ENCODE measurements at regions not wholly inside any gene's neighbourhood (a gene's known extent, or its start where the extent isn't known, plus 50 kb on each side); places are given as distances from the start of the nearest gene placed in this dataset.
"Not testable (repeated sequence)": the region's sequence is repeated elsewhere in the genome, so short reads cannot be mapped to it uniquely, and the experiment has no call there.

DNA sequence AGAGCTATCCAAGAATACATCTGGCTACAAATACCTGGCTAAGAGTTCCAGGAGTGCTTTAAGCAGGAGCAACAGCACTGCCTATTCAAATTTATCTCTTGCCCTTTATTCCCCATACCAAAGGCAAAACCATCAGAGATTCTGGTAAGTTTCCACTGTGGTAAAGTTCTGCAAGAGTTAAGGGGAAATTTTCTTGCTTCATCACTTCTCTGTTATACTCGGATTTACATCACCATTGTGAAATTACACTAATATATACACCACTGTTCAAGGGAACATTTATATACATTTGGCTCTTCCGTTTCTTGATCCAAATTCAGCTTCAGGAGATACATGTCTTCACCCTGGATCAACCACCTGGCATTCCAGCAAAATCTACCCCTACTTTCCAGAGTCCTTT is 70.8 kb upstream of the PTPN13 start:
- H3K9me3 ChIP-seq (ENCODE audit: control insufficient read depth, low read depth, low read length): peaks cover 9% of the 10 kb centered on the region
- no peaks in the 10 kb centered on the region for H3K36me3 ChIP-seq (ENCODE audit: control insufficient read depth, insufficient read depth, low read length)
- no peaks in the 10 kb centered on the region for H3K4me1 ChIP-seq (ENCODE audit: control insufficient read depth, insufficient read depth, low read length)
- H3K27me3 ChIP-seq (ENCODE audit: control insufficient read depth, insufficient read depth, low read length): no peaks in the 10 kb centered on the region
- no peak overlapping the region for H3K27ac ChIP-seq (ENCODE audit: low read length)
- no peak overlapping the region for H3K4me3 ChIP-seq (ENCODE audit: low read length)
- 100% methylated on average over 1 of the region's 2 CpGs for WGBS (ENCODE audit: insufficient coverage, low lambda C conversion rate)
- DNase-seq: no peak

DNA sequence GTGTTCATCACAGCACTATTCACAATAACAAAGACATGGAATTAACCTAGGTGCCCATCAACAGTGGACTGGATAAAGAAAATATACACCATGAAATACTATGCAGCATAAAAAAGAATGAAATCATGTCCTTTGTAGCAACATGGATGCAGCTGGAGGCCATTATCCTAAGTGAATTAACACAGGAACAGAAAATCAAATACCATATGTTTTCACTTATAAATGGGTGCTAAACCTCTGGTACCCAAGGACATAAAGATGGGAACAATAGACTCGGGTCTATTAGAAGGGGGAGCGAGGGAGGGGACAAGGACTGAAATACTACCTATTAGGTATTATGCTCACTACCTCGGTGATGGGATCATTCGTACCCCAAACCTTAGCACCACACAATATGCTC is 66.4 kb upstream of the PTPN13 start:
- DNase-seq; H3K9me3 ChIP-seq (ENCODE audit: control insufficient read depth, low read depth, low read length); H3K36me3 ChIP-seq (ENCODE audit: control insufficient read depth, insufficient read depth, low read length); H3K27ac ChIP-seq (ENCODE audit: low read length); H3K4me1 ChIP-seq (ENCODE audit: control insufficient read depth, insufficient read depth, low read length); H3K27me3 ChIP-seq (ENCODE audit: control insufficient read depth, insufficient read depth, low read length); H3K4me3 ChIP-seq (ENCODE audit: low read length): not testable (repeated sequence)
- WGBS (ENCODE audit: insufficient coverage, low lambda C conversion rate): no CpG with 5 or more reads among the region's 4 CpGs

DNA sequence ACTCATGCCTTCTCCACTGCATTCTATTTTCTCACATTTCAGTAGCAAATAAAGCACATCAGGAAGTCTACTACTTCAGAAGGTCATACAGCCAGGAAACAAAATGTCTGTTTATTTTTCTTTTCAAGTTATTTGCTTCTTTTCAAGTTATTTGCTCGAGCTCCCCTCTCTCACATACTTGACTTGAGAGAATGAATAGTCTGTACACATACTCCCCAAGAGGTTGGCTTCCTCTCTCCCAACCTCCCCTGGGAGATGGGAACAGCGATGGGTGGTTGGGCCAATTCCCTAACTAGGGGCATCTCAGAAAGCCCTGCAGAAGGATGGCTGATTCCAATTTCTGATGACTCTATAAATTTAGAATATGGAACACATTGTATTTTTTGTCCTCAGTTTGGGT is 64.7 kb upstream of the PTPN13 start:
- Histone ChIP-seq H3K4me1 (ENCODE audit: control insufficient read depth, insufficient read depth, low read length) (no peaks in the 10 kb centered on the region), H3K4me3 (ENCODE audit: low read length) (no peak overlapping the region), H3K36me3 (ENCODE audit: control insufficient read depth, insufficient read depth, low read length) (no peaks in the 10 kb centered on the region), H3K27me3 (ENCODE audit: control insufficient read depth, insufficient read depth, low read length) (no peaks in the 10 kb centered on the region), H3K9me3 (ENCODE audit: control insufficient read depth, low read depth, low read length) (no peaks in the 10 kb centered on the region), H3K27ac (ENCODE audit: low read length) (no peak overlapping the region)
- WGBS (ENCODE audit: insufficient coverage, low lambda C conversion rate): 40% methylated on average over 1 of the region's 2 CpGs
- no peak for DNase-seq

DNA sequence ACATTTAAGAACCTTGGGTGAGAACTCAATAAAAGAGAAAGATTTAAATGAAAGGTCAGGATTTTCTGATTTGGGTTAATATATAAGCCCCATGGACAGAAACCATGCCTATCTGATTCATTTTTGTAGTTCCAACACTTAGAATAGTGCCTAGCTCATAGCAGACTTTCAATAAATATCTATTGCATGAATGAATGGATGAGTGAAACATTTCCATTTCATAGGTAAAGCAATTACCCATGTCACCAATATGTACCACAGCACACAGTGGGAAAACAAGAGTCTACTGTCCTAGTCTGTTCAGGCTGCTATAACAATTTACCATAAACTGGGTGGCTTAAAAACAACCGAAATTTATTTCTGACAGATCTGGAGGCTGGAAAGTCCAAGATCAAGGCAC is 63.9 kb upstream of the PTPN13 start:
- H3K9me3 ChIP-seq (ENCODE audit: control insufficient read depth, low read depth, low read length): no peaks in the 10 kb centered on the region
- H3K36me3 ChIP-seq (ENCODE audit: control insufficient read depth, insufficient read depth, low read length): no peaks in the 10 kb centered on the region
- WGBS (ENCODE audit: insufficient coverage, low lambda C conversion rate): no CpG with 5 or more reads among the region's 1 CpG
- no peak overlapping the region for H3K27ac ChIP-seq (ENCODE audit: low read length)
- no peaks in the 10 kb centered on the region for H3K4me1 ChIP-seq (ENCODE audit: control insufficient read depth, insufficient read depth, low read length)
- no peaks in the 10 kb centered on the region for H3K27me3 ChIP-seq (ENCODE audit: control insufficient read depth, insufficient read depth, low read length)
- no peak for DNase-seq
- H3K4me3 ChIP-seq (ENCODE audit: low read length): no peak overlapping the region

DNA sequence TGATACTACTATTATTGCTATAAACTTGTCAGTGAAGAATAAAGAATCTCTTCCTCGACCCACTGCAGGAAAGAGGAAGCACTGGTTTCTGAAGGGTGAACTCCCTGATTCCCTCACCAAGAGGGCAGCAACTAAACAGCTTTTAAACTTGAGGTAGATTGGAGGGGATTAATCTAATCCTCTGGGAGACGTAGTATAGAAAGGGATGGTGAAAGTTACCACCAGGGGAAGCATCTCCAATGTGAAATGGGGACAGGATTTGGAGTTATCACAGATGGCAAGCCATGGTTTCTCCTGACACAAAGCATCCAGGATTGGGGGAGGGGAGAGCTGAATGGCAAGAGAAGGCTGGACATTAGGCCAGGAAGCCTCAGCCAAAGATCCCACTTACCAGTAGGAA is 62.7 kb upstream of the PTPN13 start:
- Histone ChIP-seq H3K9me3 (ENCODE audit: control insufficient read depth, low read depth, low read length) (no peaks in the 10 kb centered on the region), H3K27ac (ENCODE audit: low read length) (no peak overlapping the region), H3K4me3 (ENCODE audit: low read length) (no peak overlapping the region), H3K36me3 (ENCODE audit: control insufficient read depth, insufficient read depth, low read length) (no peaks in the 10 kb centered on the region), H3K27me3 (ENCODE audit: control insufficient read depth, insufficient read depth, low read length) (no peaks in the 10 kb centered on the region), H3K4me1 (ENCODE audit: control insufficient read depth, insufficient read depth, low read length) (no peaks in the 10 kb centered on the region)
- WGBS (ENCODE audit: insufficient coverage, low lambda C conversion rate): no CpG with 5 or more reads among the region's 2 CpGs
- no peak for DNase-seq

DNA sequence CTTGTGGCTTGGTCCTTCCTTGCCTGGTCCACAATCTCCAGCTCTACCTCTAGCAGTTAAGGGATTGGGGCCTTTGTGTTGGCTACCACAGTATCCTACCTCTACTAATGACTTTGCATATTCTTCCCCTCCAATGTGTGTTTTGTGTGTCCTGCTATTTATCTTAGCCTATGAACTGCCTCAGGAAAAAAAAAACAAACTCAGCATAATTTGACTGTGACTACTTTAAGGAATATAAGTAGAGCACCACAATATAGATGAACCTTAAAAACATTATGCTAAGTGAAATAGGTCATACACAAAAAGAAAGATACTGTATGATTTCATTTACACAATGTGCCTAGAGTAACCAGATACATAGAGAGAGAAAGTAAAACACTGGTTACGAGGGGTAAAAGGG is 61.3 kb upstream of the PTPN13 start:
- Histone ChIP-seq H3K4me1 (ENCODE audit: control insufficient read depth, insufficient read depth, low read length) (no peaks in the 10 kb centered on the region), H3K4me3 (ENCODE audit: low read length) (no peak overlapping the region), H3K9me3 (ENCODE audit: control insufficient read depth, low read depth, low read length) (no peaks in the 10 kb centered on the region), H3K27ac (ENCODE audit: low read length) (no peak overlapping the region), H3K36me3 (ENCODE audit: control insufficient read depth, insufficient read depth, low read length) (no peaks in the 10 kb centered on the region), H3K27me3 (ENCODE audit: control insufficient read depth, insufficient read depth, low read length) (no peaks in the 10 kb centered on the region)
- DNase-seq: no peak
- WGBS (ENCODE audit: insufficient coverage, low lambda C conversion rate): 89% methylated on average over 1 of the region's 1 CpG

DNA sequence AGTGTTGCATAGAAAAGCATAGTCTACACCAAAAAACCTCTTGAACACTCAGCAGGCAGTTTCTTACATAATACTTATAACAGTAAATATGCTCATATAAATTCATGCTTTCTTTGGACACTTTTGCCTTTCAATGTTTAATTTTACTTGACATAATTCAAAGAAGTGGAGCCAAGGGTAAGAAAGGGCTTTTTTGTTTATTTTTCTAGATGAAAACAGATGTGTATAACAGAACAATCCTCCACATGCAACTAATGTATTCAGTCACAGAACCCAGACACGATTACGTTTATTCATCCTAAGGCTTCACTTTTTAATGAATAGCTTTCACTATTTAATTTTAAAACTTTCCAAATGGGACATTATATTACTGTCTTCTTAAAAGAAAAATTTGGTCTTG is 58.0 kb upstream of the PTPN13 start:
- DNase-seq: no peak
- WGBS (ENCODE audit: insufficient coverage, low lambda C conversion rate): 100% methylated on average over 2 of the region's 2 CpGs

DNA sequence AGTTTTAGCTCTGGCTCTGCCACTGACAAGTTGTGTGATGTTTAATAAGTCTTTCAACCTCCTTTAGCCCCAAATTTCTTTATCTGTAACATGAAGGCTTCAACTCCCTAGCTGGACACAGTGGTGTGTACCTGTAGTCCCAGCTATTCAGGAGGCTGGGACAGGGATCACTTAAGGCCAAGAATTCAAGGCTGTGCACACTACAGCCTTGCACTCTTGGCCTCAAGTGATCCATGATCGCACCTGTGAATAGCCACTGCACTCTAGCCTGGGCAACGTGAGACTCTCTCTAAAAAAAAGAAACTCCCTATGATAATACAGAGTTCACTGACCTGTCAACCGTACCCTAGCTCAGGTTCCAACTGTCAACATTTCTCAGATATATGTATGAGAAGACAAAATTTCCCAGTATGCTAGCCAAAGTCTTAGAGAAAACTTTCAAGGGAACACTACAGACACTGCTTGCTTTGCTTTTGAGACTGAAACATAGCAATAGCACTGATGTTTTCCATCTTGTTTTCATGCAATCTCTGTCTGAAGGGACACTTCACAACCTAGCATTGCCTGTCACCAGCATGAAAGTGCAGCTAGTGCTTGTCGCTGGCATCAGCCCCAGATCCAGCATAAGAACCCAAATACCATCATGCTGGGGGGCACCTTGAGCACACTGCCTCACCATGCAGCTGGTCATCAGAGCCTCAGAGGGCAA is 51.6 kb upstream of the PTPN13 start:
- Histone ChIP-seq H3K4me3 (ENCODE audit: low read length) (no peak overlapping the region), H3K4me1 (ENCODE audit: control insufficient read depth, insufficient read depth, low read length) (no peaks in the 10 kb centered on the region), H3K36me3 (ENCODE audit: control insufficient read depth, insufficient read depth, low read length) (no peaks in the 10 kb centered on the region), H3K27ac (ENCODE audit: low read length) (no peak overlapping the region), H3K27me3 (ENCODE audit: control insufficient read depth, insufficient read depth, low read length) (no peaks in the 10 kb centered on the region), H3K9me3 (ENCODE audit: control insufficient read depth, low read depth, low read length) (peaks cover 6% of the 10 kb centered on the region)
- DNase-seq: no peak
- no CpG with 5 or more reads among the region's 4 CpGs for WGBS (ENCODE audit: insufficient coverage, low lambda C conversion rate)

More for the DNA sequence above, 58.0 kb upstream of the PTPN13 start:
- H3K9me3 ChIP-seq (ENCODE audit: control insufficient read depth, low read depth, low read length): no peaks in the 10 kb centered on the region
- no peaks in the 10 kb centered on the region for H3K4me1 ChIP-seq (ENCODE audit: control insufficient read depth, insufficient read depth, low read length)
- H3K27me3 ChIP-seq (ENCODE audit: control insufficient read depth, insufficient read depth, low read length): no peaks in the 10 kb centered on the region
- H3K27ac ChIP-seq (ENCODE audit: low read length): no peak overlapping the region
- no peaks in the 10 kb centered on the region for H3K36me3 ChIP-seq (ENCODE audit: control insufficient read depth, insufficient read depth, low read length)
- no peak overlapping the region for H3K4me3 ChIP-seq (ENCODE audit: low read length)

DNA sequence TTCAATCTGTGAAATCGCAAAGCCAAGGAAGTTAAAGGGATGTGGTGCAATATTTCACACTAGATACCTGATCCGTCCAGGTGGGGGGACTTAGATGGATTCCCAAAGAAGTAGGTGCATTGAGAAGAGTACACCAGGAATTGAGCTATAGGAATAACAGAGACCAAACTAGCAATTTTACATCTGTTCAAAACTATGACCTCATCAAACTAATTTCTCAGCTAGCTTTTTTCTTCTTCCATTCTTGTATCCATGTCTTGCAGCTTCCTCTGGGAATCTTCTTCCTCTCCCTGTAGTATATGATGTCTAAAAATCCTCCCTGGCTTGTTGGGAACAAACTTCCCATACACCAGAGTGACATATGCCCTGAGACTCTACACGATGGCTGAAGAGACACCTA is 51.0 kb upstream of the PTPN13 start:
- H3K9me3 ChIP-seq (ENCODE audit: control insufficient read depth, low read depth, low read length): peaks cover 6% of the 10 kb centered on the region
- no peaks in the 10 kb centered on the region for H3K27me3 ChIP-seq (ENCODE audit: control insufficient read depth, insufficient read depth, low read length)
- H3K4me3 ChIP-seq (ENCODE audit: low read length): no peak overlapping the region
- no peak overlapping the region for H3K27ac ChIP-seq (ENCODE audit: low read length)
- no CpG with 5 or more reads among the region's 3 CpGs for WGBS (ENCODE audit: insufficient coverage, low lambda C conversion rate)
- DNase-seq: no peak
- no peaks in the 10 kb centered on the region for H3K36me3 ChIP-seq (ENCODE audit: control insufficient read depth, insufficient read depth, low read length)
- H3K4me1 ChIP-seq (ENCODE audit: control insufficient read depth, insufficient read depth, low read length): no peaks in the 10 kb centered on the region

DNA sequence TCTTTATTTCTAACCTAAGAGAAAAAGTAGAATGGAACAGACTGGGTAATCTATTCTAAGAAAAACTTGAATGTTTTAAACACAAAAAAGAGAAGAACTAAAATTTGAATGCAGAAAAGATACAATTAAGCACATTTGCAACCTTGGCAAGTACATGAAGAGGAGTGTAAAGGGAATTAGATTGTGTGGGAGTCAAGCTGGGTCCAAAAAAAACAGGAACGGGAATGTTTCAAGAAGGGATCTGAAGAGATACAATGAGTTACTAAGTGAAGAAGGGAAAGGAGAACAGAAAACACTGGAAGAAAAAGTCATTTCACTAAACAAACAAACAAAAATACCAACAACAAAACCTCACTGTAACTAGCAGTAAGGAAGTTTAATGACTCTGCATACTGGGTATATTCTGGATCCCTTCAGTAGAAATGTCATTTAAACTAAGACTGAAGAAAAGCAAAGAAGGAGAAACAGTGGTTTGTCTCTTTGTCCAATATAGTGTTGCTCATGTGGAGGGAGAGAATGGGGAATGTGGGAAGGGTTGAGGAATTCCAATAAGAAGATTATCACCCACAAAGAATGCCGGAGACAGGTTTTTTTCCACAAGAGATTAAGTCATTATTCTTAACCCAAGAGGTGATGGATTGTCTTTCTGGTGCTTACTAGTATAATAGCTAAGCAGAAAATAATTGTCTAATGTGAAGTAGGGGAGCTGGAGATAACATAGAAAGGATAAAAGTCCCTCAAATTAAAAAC is 50.4 kb upstream of the PTPN13 start:
- no peak for DNase-seq
- peaks cover 6% of the 10 kb centered on the region for H3K9me3 ChIP-seq (ENCODE audit: control insufficient read depth, low read depth, low read length)
- 70% methylated on average over 1 of the region's 2 CpGs for WGBS (ENCODE audit: insufficient coverage, low lambda C conversion rate)

More for the DNA sequence above, 50.4 kb upstream of the PTPN13 start:
- H3K4me1 ChIP-seq (ENCODE audit: control insufficient read depth, insufficient read depth, low read length): no peaks in the 10 kb centered on the region
- no peaks in the 10 kb centered on the region for H3K36me3 ChIP-seq (ENCODE audit: control insufficient read depth, insufficient read depth, low read length)
- no peak overlapping the region for H3K4me3 ChIP-seq (ENCODE audit: low read length)
- no peak overlapping the region for H3K27ac ChIP-seq (ENCODE audit: low read length)
- H3K27me3 ChIP-seq (ENCODE audit: control insufficient read depth, insufficient read depth, low read length): no peaks in the 10 kb centered on the region

All from large intestine (tissue), 3 donors.